T-helper 1 cell treated with Interleukin-12 subunit alpha and Interleukin-12 subunit beta and Interleukin-4 antibody, amounts not matched to agents 30 ng/mL and 1 ng/mL, for 36 hours (primary cell): ENCODE measurements at regions not wholly inside any gene's neighbourhood (a gene's known extent, or its start where the extent isn't known, plus 50 kb on each side); places are given as distances from the start of the nearest gene placed in this dataset.
"Not testable (repeated sequence)": the region's sequence is repeated elsewhere in the genome, so short reads cannot be mapped to it uniquely, and the experiment has no call there.

Experiments used
- intact Hi-C: fragments of 100-400 bp; cut with micrococcal nuclease; formaldehyde crosslinking; loops from one replicate; pipeline ENCODE4 v1.15.1; 2024

GRCh38 chr2:194345347-194345746 lies 1311.7 kb upstream of the SLC39A10 start:
- intact Hi-C loops = no loop called here

GRCh38 chr2:194343167-194343566 lies 1313.9 kb upstream of the SLC39A10 start:
- intact Hi-C loops = no loop called here

- intact Hi-C loops = no loop called here
Measured at GRCh38 chr2:194332799-194333490, 1324.1 kb upstream of the SLC39A10 start.

- intact Hi-C loops = no loop called here
Measured at GRCh38 chr2:194328456-194328855, 1328.6 kb upstream of the SLC39A10 start.

- intact Hi-C loops = no loop called here
Measured at GRCh38 chr2:194327196-194327888, 1329.7 kb upstream of the SLC39A10 start.

GRCh38 chr2:194323740-194324139 lies 1333.3 kb upstream of the SLC39A10 start:
- intact Hi-C loops = no loop called here

- intact Hi-C loops = no loop called here
Measured at GRCh38 chr2:194320520-194320919, 1336.5 kb upstream of the SLC39A10 start.

GRCh38 chr2:194319222-194319992 lies 1337.6 kb upstream of the SLC39A10 start:
- intact Hi-C loops = no loop called here

GRCh38 chr2:194314042-194314441 lies 1343.0 kb upstream of the SLC39A10 start:
- intact Hi-C loops = no loop called here

- intact Hi-C loops = no loop called here
Measured at GRCh38 chr2:194304191-194304590, 1352.8 kb upstream of the SLC39A10 start.

- intact Hi-C loops = no loop called here
Measured at GRCh38 chr2:194301946-194302345, 1355.1 kb upstream of the SLC39A10 start.

- intact Hi-C loops = no loop called here
Measured at GRCh38 chr2:194294156-194294555, 1362.9 kb upstream of the SLC39A10 start.

- intact Hi-C loops = no loop called here
Measured at GRCh38 chr2:194291104-194291503, 1365.9 kb upstream of the SLC39A10 start.

GRCh38 chr2:194289712-194290346 lies 1367.2 kb upstream of the SLC39A10 start:
- intact Hi-C loops = no loop called here

- intact Hi-C loops = not testable (repeated sequence)
Measured at GRCh38 chr2:194276667-194277066, 1380.4 kb upstream of the SLC39A10 start.

- intact Hi-C loops = no loop called here
Measured at GRCh38 chr2:194271293-194271961, 1385.6 kb upstream of the SLC39A10 start.

- intact Hi-C loops = no loop called here
Measured at GRCh38 chr2:194270648-194271047, 1386.4 kb upstream of the SLC39A10 start.

GRCh38 chr2:194264586-194264985 lies 1392.4 kb upstream of the SLC39A10 start:
- intact Hi-C loops = no loop called here

GRCh38 chr2:194260185-194260584 lies 1396.8 kb upstream of the SLC39A10 start:
- intact Hi-C loops = no loop called here

- intact Hi-C loops = no loop called here
Measured at GRCh38 chr2:194257095-194257494, 1399.9 kb upstream of the SLC39A10 start.
